Suprapubic skin (tissue), 4 donors: ENCODE measurements at regions not wholly inside any gene's neighbourhood (a gene's known extent, or its start where the extent isn't known, plus 50 kb on each side); places are given as distances from the start of the nearest gene placed in this dataset.

Experiments
- DNase-seq, 2 donors: peaks; one replicate each; pipeline ENCODE4 v3.0.0-alpha.2; 2019; ENCODE audit warnings: low spot score in 2 of 2
- H3K27ac ChIP-seq: fragments of 200-600 bp; sonication (generic); one replicate; pipeline ENCODE4 v1.5.1; 2019
- H3K27me3 ChIP-seq: fragments of 200-600 bp; sonication (generic); one replicate; pipeline ENCODE4 v1.5.1; 2019
- H3K36me3 ChIP-seq: fragments of 200-600 bp; sonication (generic); one replicate; pipeline ENCODE4 v1.5.1; 2019
- H3K4me1 ChIP-seq: fragments of 200-600 bp; sonication (generic); one replicate; pipeline ENCODE4 v1.5.1; 2019
- H3K4me3 ChIP-seq: fragments of 200-600 bp; sonication (generic); one replicate; pipeline ENCODE4 v1.5.1; 2019; ENCODE audit warnings: mild to moderate bottlenecking
- H3K9me3 ChIP-seq: fragments of 200-600 bp; sonication (generic); one replicate; pipeline ENCODE4 v1.5.1; 2019
- CTCF ChIP-seq, 2 donors: fragments of 200-600 bp in 1 of 2; fragments of 450-650 bp in 1 of 2; sonication (generic) in 1 of 2; IDR thresholded peaks; one replicate each; pipeline ENCODE4 v1.5.1; 2016 to 2019; ENCODE audit warnings: antibody characterized with exemption in 2 of 2, mild to moderate bottlenecking in 1 of 2, moderate library complexity in 1 of 2
- EP300 ChIP-seq: sonication (generic); formaldehyde crosslinking; IDR thresholded peaks from one replicate; pipeline ENCODE4 v1.6.1; 2017; ENCODE audit warnings: antibody characterized with exemption
- POLR2A ChIP-seq, 2 donors: fragments of 450-650 bp; IDR thresholded peaks; one replicate each; pipeline ENCODE4 v1.6.1; 2017; ENCODE audit warnings: antibody characterized with exemption in 2 of 2, mild to moderate bottlenecking in 2 of 2, moderate library complexity in 2 of 2
- POLR2AphosphoS5 ChIP-seq, 3 donors: sonication (generic); formaldehyde crosslinking; IDR thresholded peaks; one replicate each; pipeline ENCODE4 v1.6.1; 2017; ENCODE audit warnings: antibody characterized with exemption in 3 of 3
- WGBS: methylation state at CpG from one replicate; pipeline ENCODE4 v1.1.5; 2018; 5-methylcytosine and 5-hydroxymethylcytosine counted together

- no peaks in the 10 kb centered on the region for H3K4me1 ChIP-seq
Measured at GRCh38 chr3:189404024-189404423, 227.2 kb upstream of the TP63 start.

GRCh38 chr3:189404797-189405484 is 226.2 kb upstream of the TP63 start:
- WGBS = 73% methylated on average over 3 of the region's 3 CpGs
- H3K4me1 ChIP-seq = no peaks in the 10 kb centered on the region
- no peaks in the 10 kb centered on the region for H3K27me3 ChIP-seq
- no peaks in the 10 kb centered on the region for H3K9me3 ChIP-seq
- H3K36me3 ChIP-seq = no peaks in the 10 kb centered on the region
- H3K4me3 ChIP-seq = no peak overlapping the region
- no peak for TF ChIP-seq EP300
- TF ChIP-seq POLR2A (IDR thresholded peaks at IDR 0.05) = no peak
- no peak for TF ChIP-seq CTCF (IDR thresholded peaks at IDR 0.05)
- no peak for TF ChIP-seq POLR2AphosphoS5 (IDR thresholded peaks at IDR 0.05)
- DNase-seq = no peak
- H3K27ac ChIP-seq = no peak overlapping the region

More at GRCh38 chr3:189404024-189404423, 227.2 kb upstream of the TP63 start:
- TF ChIP-seq CTCF (IDR thresholded peaks at IDR 0.05) (no peak), POLR2A (IDR thresholded peaks at IDR 0.05) (no peak), POLR2AphosphoS5 (IDR thresholded peaks at IDR 0.05) (no peak), EP300 (no peak)
- Histone ChIP-seq H3K4me3 (no peak overlapping the region), H3K9me3 (no peaks in the 10 kb centered on the region), H3K27me3 (no peaks in the 10 kb centered on the region), H3K36me3 (no peaks in the 10 kb centered on the region), H3K27ac (no peak overlapping the region)
- DNase-seq = no peak

- no peak for TF ChIP-seq CTCF (IDR thresholded peaks at IDR 0.05)
- TF ChIP-seq EP300 = no peak
- no peaks in the 10 kb centered on the region for H3K36me3 ChIP-seq
- no peak overlapping the region for H3K27ac ChIP-seq
- H3K4me3 ChIP-seq = no peak overlapping the region
- WGBS = 77% methylated on average over 1 of the region's 1 CpG
- DNase-seq = no peak
- H3K4me1 ChIP-seq = no peaks in the 10 kb centered on the region
- no peaks in the 10 kb centered on the region for H3K27me3 ChIP-seq
- no peaks in the 10 kb centered on the region for H3K9me3 ChIP-seq
Measured at GRCh38 chr3:189406148-189406547, 225.0 kb upstream of the TP63 start.

GRCh38 chr3:189410522-189410921 is 220.7 kb upstream of the TP63 start:
- WGBS = 94% methylated on average over 1 of the region's 1 CpG
- no peak for DNase-seq
- no peak overlapping the region for H3K4me3 ChIP-seq
- H3K27me3 ChIP-seq = no peaks in the 10 kb centered on the region
- H3K9me3 ChIP-seq = no peaks in the 10 kb centered on the region
- H3K27ac ChIP-seq = no peak overlapping the region
- no peaks in the 10 kb centered on the region for H3K36me3 ChIP-seq
- TF ChIP-seq EP300 (no peak), POLR2AphosphoS5 (IDR thresholded peaks at IDR 0.05) (no peak), POLR2A (IDR thresholded peaks at IDR 0.05) (no peak), CTCF (IDR thresholded peaks at IDR 0.05) (no peak)
- no peaks in the 10 kb centered on the region for H3K4me1 ChIP-seq

GRCh38 chr3:189419038-189419437 is 212.2 kb upstream of the TP63 start:
- 74% methylated on average over 3 of the region's 3 CpGs for WGBS
- no peak overlapping the region for H3K27ac ChIP-seq
- H3K4me1 ChIP-seq = no peaks in the 10 kb centered on the region
- DNase-seq = no peak
- H3K9me3 ChIP-seq = no peaks in the 10 kb centered on the region
- no peak overlapping the region for H3K4me3 ChIP-seq
- no peaks in the 10 kb centered on the region for H3K27me3 ChIP-seq
- TF ChIP-seq POLR2A (IDR thresholded peaks at IDR 0.05) = no peak
- TF ChIP-seq POLR2AphosphoS5 (IDR thresholded peaks at IDR 0.05) = no peak
- TF ChIP-seq EP300 = no peak
- TF ChIP-seq CTCF (IDR thresholded peaks at IDR 0.05) = no peak
- H3K36me3 ChIP-seq = no peaks in the 10 kb centered on the region
